GM12878 (cell line): ENCODE measurements at regions not wholly inside any gene's neighbourhood (a gene's known extent, or its start where the extent isn't known, plus 50 kb on each side); places are given as distances from the start of the nearest gene placed in this dataset.

ENCODE experiments used
- ATAC-seq: fragments of 200-7000 bp; cut with Tn5 transposase; 3 replicates; pipeline ENCODE4 v1.9.1; 2020; ENCODE audit warnings: mild to moderate bottlenecking, moderate library complexity
- BruUV-seq: library from RNA; stranded (reverse); fragments of 400-500 nt; replicated peaks from 2 replicates; lab custom pipeline; 2021; lab: Mats Ljungman, UMichigan
- CTCF ChIA-PET: fragments of 300-600 bp; sonication (Branson Sonifier 250); formaldehyde crosslinking; extraction: SDS; loops from one replicate; lab custom pipeline; 2021; ENCODE audit warnings: inconsistent platforms; lab: Yijun Ruan, JAX
- POLR2A ChIA-PET: fragments of 350-600 bp; formaldehyde crosslinking; extraction: SDS; loops from one replicate; lab custom pipeline; 2021; ENCODE audit warnings: inconsistent platforms; lab: Charles Lee
- RAD21 ChIA-PET: fragments of 300-600 bp; sonication (Branson Sonifier 250); formaldehyde crosslinking; loops from one replicate; lab custom pipeline; 2023; ENCODE audit warnings: antibody characterized with exemption; ENCODE audit not compliant: unreplicated experiment; lab: Charles Lee
- SMC1A ChIA-PET: fragments of 300-600 bp; sonication (Branson Sonifier 250); formaldehyde crosslinking; loops from one replicate; lab custom pipeline; 2023; ENCODE audit not compliant: unreplicated experiment, uncharacterized antibody; lab: Charles Lee
- DNase-seq: peaks from one replicate; pipeline ENCODE4 v3.0.0-alpha.2; 2011; ENCODE audit warnings: low read depth, low spot score
- FAIRE-seq: peaks from 3 replicates; lab custom pipeline; 2011; peaks lifted over from hg19 to GRCh38; lab: Jason Lieb, UNC
- H2AFZ ChIP-seq: 2 replicates; pipeline ENCODE4 v1.6.0; 2011; ENCODE audit warnings: low read depth, low read length, control low read depth; ENCODE audit not compliant: control insufficient read depth
- H3K27ac ChIP-seq: 2 replicates; pipeline ENCODE4 v1.5.1; 2011; ENCODE audit warnings: control low read depth; ENCODE audit not compliant: control insufficient read depth, insufficient read depth
- H3K27me3 ChIP-seq, 2 experiments: replicated peaks in 1 of 2; 2 replicates each; pipeline versions ENCODE4 v1.6.0 to v1.6.1; 2011; ENCODE audit warnings: low read length in 1 of 2; ENCODE audit not compliant: control insufficient read depth in 2 of 2, insufficient read depth in 2 of 2
- H3K36me3 ChIP-seq, 2 experiments: 2 replicates each; pipeline ENCODE4 v1.5.1; 2011; ENCODE audit warnings: low read length in 1 of 2; ENCODE audit not compliant: control insufficient read depth in 2 of 2, insufficient read depth in 2 of 2
- H3K4me1 ChIP-seq: 2 replicates; pipeline ENCODE4 v1.6.1; 2011; ENCODE audit warnings: mild to moderate bottlenecking, low read length, moderate library complexity, mixed read lengths; ENCODE audit not compliant: control insufficient read depth, insufficient read depth
- H3K4me2 ChIP-seq: 2 replicates; pipeline ENCODE4 v1.6.0; 2011; ENCODE audit warnings: control low read depth; ENCODE audit not compliant: control insufficient read depth, insufficient read depth
- H3K4me3 ChIP-seq: fragments of 200-600 bp; sonication (generic); 2 replicates; pipeline ENCODE4 v1.5.1; 2016
- H3K79me2 ChIP-seq: 2 replicates; pipeline ENCODE4 v1.6.0; 2011; ENCODE audit warnings: low read length; ENCODE audit not compliant: control insufficient read depth, insufficient read depth
- H3K9ac ChIP-seq: 2 replicates; pipeline ENCODE4 v1.8.0; 2011; ENCODE audit warnings: low read length, control low read depth, mixed read lengths; ENCODE audit not compliant: control insufficient read depth, insufficient read depth
- H3K9me3 ChIP-seq: replicated peaks from 3 replicates; pipeline ENCODE4 v1.5.1; 2011; ENCODE audit warnings: mild to moderate bottlenecking, low read length; ENCODE audit not compliant: control insufficient read depth, insufficient read depth
- H4K20me1 ChIP-seq: 2 replicates; pipeline ENCODE4 v1.6.0; 2011; ENCODE audit not compliant: control insufficient read depth, insufficient read depth
- ESRRA ChIP-seq: IDR thresholded peaks from 2 replicates; pipeline ENCODE4 v1.6.1; 2012; ENCODE audit warnings: mild to moderate bottlenecking, low read length, improper control_type of control experiment
- ZNF687 ChIP-seq: fragments of 450-650 bp; IDR thresholded peaks from 2 replicates; pipeline ENCODE4 v1.6.1; 2017; ENCODE audit warnings: mild to moderate bottlenecking, moderate library complexity
- ZZZ3 ChIP-seq: IDR thresholded peaks from 2 replicates; pipeline ENCODE4 v1.6.1; 2011; ENCODE audit warnings: low read depth; ENCODE audit not compliant: control insufficient read depth, insufficient read length
- WGBS: methylation state at CpG from one replicate; pipeline ENCODE4 v1.1.6; 2016; ENCODE audit warnings: low lambda C conversion rate; ENCODE audit not compliant: insufficient replicate concordance, insufficient coverage; ENCODE audit errors: missing lambda C conversion rate; 5-methylcytosine and 5-hydroxymethylcytosine counted together
- in situ Hi-C: fragments of 300-500 bp; cut with MboI; formaldehyde crosslinking; loops from 9 replicates; pipeline ENCODE4 v1.14.3; 2018; ENCODE audit warnings: mixed read lengths
- intact Hi-C: fragments of 100-400 bp; cut with micrococcal nuclease; formaldehyde crosslinking; loops from one replicate; pipeline ENCODE4 v1.14.2; 2022; ENCODE audit not compliant: unreplicated experiment

GRCh38 chr14:43483415-43483814, 1023.7 kb downstream of the FSCB start:
- ChIA-PET POLR2A (no interaction called here), CTCF (no interaction called here), RAD21 (no interaction called here), SMC1A (no interaction called here)
- in situ Hi-C loops = no loop called here
- ATAC-seq = no peak
- WGBS = 46% methylated on average over 3 of the region's 3 CpGs
- H3K27ac ChIP-seq = no peak overlapping the region
- no peaks in the 10 kb centered on the region for H4K20me1 ChIP-seq
- no peaks in the 10 kb centered on the region for H3K4me1 ChIP-seq
- BruUV-seq = no TSS peak
- no peaks in the 10 kb centered on the region for H3K36me3 ChIP-seq
- H3K4me3 ChIP-seq = no peak overlapping the region
- no peaks in the 10 kb centered on the region for H3K9me3 ChIP-seq
- no peak overlapping the region for H2AFZ ChIP-seq
- H3K9ac ChIP-seq = no peak overlapping the region
- no peak for TF ChIP-seq ZNF687
- no peaks in the 10 kb centered on the region for H3K27me3 ChIP-seq
- H3K4me2 ChIP-seq = no peak overlapping the region
- DNase-seq = no peak
- no peaks in the 10 kb centered on the region for H3K79me2 ChIP-seq
- intact Hi-C loops = no loop called here
- no peak for FAIRE-seq

- Histone ChIP-seq H3K27me3 (no peaks in the 10 kb centered on the region), H2AFZ (no peak overlapping the region), H3K27ac (no peak overlapping the region), H3K79me2 (no peaks in the 10 kb centered on the region), H3K9me3 (no peaks in the 10 kb centered on the region), H3K9ac (no peak overlapping the region), H3K4me2 (no peak overlapping the region), H4K20me1 (no peaks in the 10 kb centered on the region), H3K36me3 (no peaks in the 10 kb centered on the region), H3K4me3 (no peak overlapping the region), H3K4me1 (no peaks in the 10 kb centered on the region)
- FAIRE-seq (no peak), ATAC-seq (no peak), DNase-seq (no peak)
- TF ChIP-seq ZZZ3 = no peak
- TF ChIP-seq ESRRA = no peak
- no TSS peak for BruUV-seq
- SMC1A ChIA-PET = no interaction called here
- in situ Hi-C loops = no loop called here
- POLR2A ChIA-PET = no interaction called here
- WGBS = 91% methylated on average over 2 of the region's 2 CpGs
- CTCF ChIA-PET = no interaction called here
- RAD21 ChIA-PET = no interaction called here
- intact Hi-C loops = no loop called here
Measured at GRCh38 chr14:43481864-43482263, 1025.2 kb downstream of the FSCB start.
